Esophagus muscularis mucosa (tissue), 4 donors: ENCODE measurements at regions not wholly inside any gene's neighbourhood (a gene's known extent, or its start where the extent isn't known, plus 50 kb on each side); places are given as distances from the start of the nearest gene placed in this dataset.

Experiments
- DNase-seq: peaks from one replicate; pipeline ENCODE4 v3.0.0-alpha.2; 2017; ENCODE audit errors: extremely low spot score
- H3K27ac ChIP-seq, 4 donors: fragments of 200-600 bp; sonication (generic); replicated peaks in 1 of 4; 1 replicate in 3 of 4; 2 replicates in 1 of 4; pipeline ENCODE4 v1.5.1; 2016 to 2019; ENCODE audit warnings: mild to moderate bottlenecking in 1 of 4
- H3K27me3 ChIP-seq, 4 donors: fragments of 200-600 bp; sonication (generic); one replicate each; pipeline versions ENCODE4 v1.5.1 to v1.6.0; 2016 to 2019
- H3K36me3 ChIP-seq, 4 donors: fragments of 200-600 bp; sonication (generic); one replicate each; pipeline ENCODE4 v1.5.1; 2016 to 2019
- H3K4me1 ChIP-seq, 4 donors: fragments of 200-600 bp; sonication (generic); one replicate each; pipeline ENCODE4 v1.5.1; 2016 to 2019
- H3K4me3 ChIP-seq, 4 donors: fragments of 200-600 bp; sonication (generic); 1 replicate in 2 of 4; 2 replicates in 2 of 4; pipeline ENCODE4 v1.5.1; 2016 to 2019; ENCODE audit warnings: mild to moderate bottlenecking in 4 of 4, moderate library complexity in 1 of 4
- H3K9me3 ChIP-seq, 4 donors: fragments of 200-600 bp; sonication (generic); 1 replicate in 3 of 4; 2 replicates in 1 of 4; pipeline ENCODE4 v1.5.1; 2016 to 2019
- EP300 ChIP-seq: sonication (generic); formaldehyde crosslinking; IDR thresholded peaks from one replicate; pipeline ENCODE4 v1.6.1; 2017; ENCODE audit warnings: antibody characterized with exemption
- POLR2A ChIP-seq: fragments of 450-650 bp; IDR thresholded peaks from one replicate; pipeline ENCODE4 v1.6.1; 2017; ENCODE audit warnings: antibody characterized with exemption, moderate library complexity, mild to moderate bottlenecking, low read depth
- POLR2AphosphoS5 ChIP-seq, 2 donors: sonication (generic); formaldehyde crosslinking; IDR thresholded peaks; one replicate each; pipeline ENCODE4 v1.6.1; 2017; ENCODE audit warnings: antibody characterized with exemption in 2 of 2
- WGBS: methylation state at CpG from one replicate; pipeline ENCODE4 v1.1.5; 2018; 5-methylcytosine and 5-hydroxymethylcytosine counted together
- intact Hi-C: fragments of 100-400 bp; cut with DNase I; formaldehyde crosslinking; loops from one replicate; pipeline ENCODE4 v1.15.1; 2023
- TF ChIP-seq, protein P1 (sequence below), 3 experiments: fragments of 200-600 bp in 2 of 3; fragments of 450-650 bp in 1 of 3; sonication (generic) in 2 of 3; IDR thresholded peaks; one replicate each; pipeline ENCODE4 v1.5.1; 2017 to 2019; ENCODE audit warnings: antibody characterized with exemption in 3 of 3, mild to moderate bottlenecking in 2 of 3, moderate library complexity in 1 of 3

DNA sequence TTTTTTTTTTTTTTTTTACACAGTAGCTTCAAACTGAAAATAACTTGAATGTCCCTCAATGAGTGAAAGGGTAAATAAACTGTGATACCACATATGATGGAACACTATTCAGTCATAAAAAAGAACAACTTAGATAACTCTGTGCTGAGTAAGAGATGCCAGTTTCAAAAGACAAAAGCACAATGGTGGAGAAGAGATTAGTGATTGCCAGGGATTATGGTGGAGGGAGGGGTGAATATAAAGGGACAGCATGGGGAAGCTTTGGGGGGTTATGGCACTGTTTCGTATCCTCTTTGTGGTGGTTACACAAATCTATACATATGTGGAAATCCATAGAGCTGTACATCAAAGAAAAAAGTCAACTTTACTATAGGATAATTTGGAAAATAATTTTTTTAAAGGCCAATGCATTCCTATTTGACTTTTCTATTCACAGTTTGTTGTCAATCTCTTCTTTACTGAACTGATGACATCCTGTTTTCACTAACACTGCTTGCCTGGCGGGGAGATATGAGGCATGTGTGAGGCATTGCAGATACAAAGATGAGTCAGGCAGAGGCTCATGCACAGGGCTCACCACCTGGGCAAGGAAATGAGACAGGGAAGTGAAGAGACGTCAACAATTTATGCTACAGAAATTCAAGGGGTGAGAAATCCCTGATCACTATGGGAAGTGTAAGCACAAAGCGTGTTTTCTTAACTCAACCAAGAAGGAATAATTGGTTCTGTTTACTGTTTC, 302.7 kb downstream of the DUSP10 start:
- intact Hi-C loops: loop anchor here (5.0 to 10.0 kb wide), 3 partner anchors 234 to 627 kb away; no protein-coding TSS in a partner anchor
- no peak overlapping the region for H3K4me3 ChIP-seq
- 57% methylated on average over 4 of the region's 4 CpGs for WGBS
- H3K27ac ChIP-seq: peak overlapping the region in 3 of 4 donors; percentile 77 to 80 (median 78)
- TF ChIP-seq, protein P1, sequence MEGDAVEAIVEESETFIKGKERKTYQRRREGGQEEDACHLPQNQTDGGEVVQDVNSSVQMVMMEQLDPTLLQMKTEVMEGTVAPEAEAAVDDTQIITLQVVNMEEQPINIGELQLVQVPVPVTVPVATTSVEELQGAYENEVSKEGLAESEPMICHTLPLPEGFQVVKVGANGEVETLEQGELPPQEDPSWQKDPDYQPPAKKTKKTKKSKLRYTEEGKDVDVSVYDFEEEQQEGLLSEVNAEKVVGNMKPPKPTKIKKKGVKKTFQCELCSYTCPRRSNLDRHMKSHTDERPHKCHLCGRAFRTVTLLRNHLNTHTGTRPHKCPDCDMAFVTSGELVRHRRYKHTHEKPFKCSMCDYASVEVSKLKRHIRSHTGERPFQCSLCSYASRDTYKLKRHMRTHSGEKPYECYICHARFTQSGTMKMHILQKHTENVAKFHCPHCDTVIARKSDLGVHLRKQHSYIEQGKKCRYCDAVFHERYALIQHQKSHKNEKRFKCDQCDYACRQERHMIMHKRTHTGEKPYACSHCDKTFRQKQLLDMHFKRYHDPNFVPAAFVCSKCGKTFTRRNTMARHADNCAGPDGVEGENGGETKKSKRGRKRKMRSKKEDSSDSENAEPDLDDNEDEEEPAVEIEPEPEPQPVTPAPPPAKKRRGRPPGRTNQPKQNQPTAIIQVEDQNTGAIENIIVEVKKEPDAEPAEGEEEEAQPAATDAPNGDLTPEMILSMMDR (IDR thresholded peaks at IDR 0.05): no peak
- no peak for TF ChIP-seq EP300
- peak in 1 of 2 donors; percentile 21 for TF ChIP-seq POLR2AphosphoS5 (IDR thresholded peaks at IDR 0.05)
- no peak for TF ChIP-seq POLR2A
- no peaks in the 10 kb centered on the region for H3K36me3 ChIP-seq
- no peaks in the 10 kb centered on the region for H3K9me3 ChIP-seq
- peaks cover 12 to 56% (median 52%) of the 10 kb centered on the region in 4 donors for H3K4me1 ChIP-seq
- DNase-seq: no peak
- no peaks in the 10 kb centered on the region for H3K27me3 ChIP-seq

- 31% methylated on average over 4 of the region's 4 CpGs for WGBS
- Histone ChIP-seq H3K4me3 (peak overlapping the region in 2 of 4 donors; percentile 3 to 11), H3K27me3 (no peaks in the 10 kb centered on the region), H3K4me1 (peaks cover 12 to 62% (median 57%) of the 10 kb centered on the region in 4 donors), H3K36me3 (no peaks in the 10 kb centered on the region), H3K9me3 (no peaks in the 10 kb centered on the region), H3K27ac (peak overlapping the region; percentile 77 to 80 (median 79))
- TF ChIP-seq POLR2A: no peak
- no peak for TF ChIP-seq EP300
- TF ChIP-seq POLR2AphosphoS5 (IDR thresholded peaks at IDR 0.05): no peak
- TF ChIP-seq, protein P1 (IDR thresholded peaks at IDR 0.05): no peak
- no peak for DNase-seq
- intact Hi-C loops: loop anchor here (5.0 to 10.0 kb wide), 3 partner anchors 235 to 628 kb away; no protein-coding TSS in a partner anchor
Measured at GRCh38 chr1:221439747-221440501, 302.0 kb downstream of the DUSP10 start.

- Histone ChIP-seq H3K27ac (peak overlapping the region; percentile 77 to 80 (median 79)), H3K36me3 (no peaks in the 10 kb centered on the region), H3K4me3 (peak overlapping the region in 2 of 4 donors; percentile 3 to 11), H3K27me3 (no peaks in the 10 kb centered on the region), H3K4me1 (peaks cover 12 to 59% (median 53%) of the 10 kb centered on the region in 4 donors), H3K9me3 (no peaks in the 10 kb centered on the region)
- 11% methylated on average over 5 of the region's 5 CpGs for WGBS
- intact Hi-C loops: no loop called here
- TF ChIP-seq POLR2A: no peak
- peak; percentile 63 to 75 for TF ChIP-seq POLR2AphosphoS5 (IDR thresholded peaks at IDR 0.05)
- TF ChIP-seq, protein P1 (IDR thresholded peaks at IDR 0.05): peak in 1 of 3 experiments; percentile 21
- TF ChIP-seq EP300: peak; percentile 41
- DNase-seq: no peak
Measured at GRCh38 chr1:221440658-221441057, 301.2 kb downstream of the DUSP10 start.

GRCh38 chr1:221442056-221442455, 299.8 kb downstream of the DUSP10 start:
- Histone ChIP-seq H3K27me3 (no peaks in the 10 kb centered on the region), H3K36me3 (no peaks in the 10 kb centered on the region), H3K9me3 (no peaks in the 10 kb centered on the region), H3K27ac (peak overlapping the region in 3 of 4 donors; percentile 35 to 77 (median 43)), H3K4me3 (no peak overlapping the region), H3K4me1 (peaks cover 12 to 63% (median 52%) of the 10 kb centered on the region in 4 donors)
- intact Hi-C loops: no loop called here
- TF ChIP-seq, protein P1 (IDR thresholded peaks at IDR 0.05): no peak
- no peak for TF ChIP-seq POLR2AphosphoS5 (IDR thresholded peaks at IDR 0.05)
- TF ChIP-seq EP300: no peak
- TF ChIP-seq POLR2A: no peak
- DNase-seq: no peak
- 65% methylated on average over 3 of the region's 3 CpGs for WGBS
